AG20443 (cell line): ENCODE measurements at regions not wholly inside any gene's neighbourhood (a gene's known extent, or its start where the extent isn't known, plus 50 kb on each side); places are given as distances from the start of the nearest gene placed in this dataset.

Experiments used
- DNase-seq: peaks from one replicate; pipeline ENCODE4 v3.0.0; 2012; ENCODE audit warnings: low spot score, mixed read lengths

GRCh38 chr4:35965300-35965699 is 279.0 kb downstream of the ARAP2 start:
- DNase-seq = no peak

GRCh38 chr4:35966566-35966965 is 277.7 kb downstream of the ARAP2 start:
- DNase-seq = no peak

DNA sequence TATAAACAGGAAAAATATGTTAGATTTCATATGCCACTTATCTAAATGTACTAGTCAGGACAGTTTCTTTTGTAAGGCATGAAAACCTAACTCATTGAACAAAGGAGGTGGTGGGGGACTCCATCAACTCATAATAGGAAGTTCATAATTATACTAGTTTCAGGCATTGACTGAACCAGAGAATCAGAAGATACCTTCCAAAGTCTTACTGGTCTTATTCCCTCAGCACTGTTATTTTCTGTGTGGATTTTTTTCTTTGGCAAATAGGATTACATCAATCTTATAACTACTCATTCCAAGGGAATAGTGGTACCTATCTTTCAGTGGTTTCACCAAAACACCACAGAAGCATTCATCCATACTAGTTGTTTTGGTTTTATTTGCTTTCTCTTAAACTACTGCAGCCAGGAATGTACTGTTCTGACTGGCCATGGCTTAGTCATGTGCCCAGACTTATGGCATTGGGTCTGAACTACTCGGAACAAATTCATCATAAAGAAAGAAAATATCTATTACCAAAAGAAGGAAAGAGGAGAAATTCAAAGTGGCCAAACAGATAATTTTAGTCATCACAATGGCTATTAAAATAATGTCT is 273.9 kb downstream of the ARAP2 start:
- DNase-seq = no peak

DNA sequence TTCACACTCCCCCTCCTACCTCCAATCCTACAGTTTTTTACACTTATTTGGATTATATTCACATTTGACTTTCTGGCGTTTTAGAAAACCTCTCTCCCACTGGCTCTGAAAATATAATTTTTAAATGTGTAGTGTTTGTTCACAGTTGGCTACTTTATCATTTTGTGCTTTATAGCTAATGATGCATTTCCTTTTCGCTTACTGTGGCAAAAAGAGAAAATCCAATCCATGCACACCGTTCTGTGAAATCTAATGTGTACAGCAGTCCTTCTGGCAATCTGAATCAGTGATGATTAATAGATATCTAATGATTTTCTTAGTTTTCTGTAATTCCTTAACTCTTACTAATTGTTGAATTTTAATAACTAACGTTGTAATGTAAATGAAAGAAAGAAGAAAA is 271.5 kb downstream of the ARAP2 start:
- no peak for DNase-seq

GRCh38 chr4:35975617-35976355 is 268.5 kb downstream of the ARAP2 start:
- no peak for DNase-seq

- no peak for DNase-seq
These were observed 265.8 kb downstream of the ARAP2 start for GRCh38 chr4:35978551-35978950.

DNA sequence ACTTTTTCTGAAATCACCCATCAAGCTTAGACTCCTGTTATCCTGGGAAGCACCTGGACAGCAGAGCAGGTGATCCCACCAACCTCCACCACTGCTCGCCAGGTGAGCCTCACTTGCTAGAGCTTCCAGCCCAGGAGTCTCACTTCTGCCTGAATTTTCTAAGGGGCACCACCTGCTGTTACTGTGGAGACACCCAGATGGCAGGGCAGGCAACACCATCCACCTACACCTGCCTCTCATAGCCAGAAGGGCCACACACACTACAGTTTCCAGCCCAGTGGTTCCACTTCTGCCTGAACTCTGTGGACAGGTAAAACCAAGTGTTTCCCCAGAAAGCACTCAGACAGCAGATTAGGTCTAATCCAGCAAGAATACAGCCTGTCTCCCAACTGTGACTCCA is 262.0 kb downstream of the ARAP2 start:
- DNase-seq = no peak

- no peak for DNase-seq
These were observed 257.8 kb downstream of the ARAP2 start for GRCh38 chr4:35986537-35986936.

GRCh38 chr4:35993606-35994005 is 250.7 kb downstream of the ARAP2 start:
- no peak for DNase-seq

DNA sequence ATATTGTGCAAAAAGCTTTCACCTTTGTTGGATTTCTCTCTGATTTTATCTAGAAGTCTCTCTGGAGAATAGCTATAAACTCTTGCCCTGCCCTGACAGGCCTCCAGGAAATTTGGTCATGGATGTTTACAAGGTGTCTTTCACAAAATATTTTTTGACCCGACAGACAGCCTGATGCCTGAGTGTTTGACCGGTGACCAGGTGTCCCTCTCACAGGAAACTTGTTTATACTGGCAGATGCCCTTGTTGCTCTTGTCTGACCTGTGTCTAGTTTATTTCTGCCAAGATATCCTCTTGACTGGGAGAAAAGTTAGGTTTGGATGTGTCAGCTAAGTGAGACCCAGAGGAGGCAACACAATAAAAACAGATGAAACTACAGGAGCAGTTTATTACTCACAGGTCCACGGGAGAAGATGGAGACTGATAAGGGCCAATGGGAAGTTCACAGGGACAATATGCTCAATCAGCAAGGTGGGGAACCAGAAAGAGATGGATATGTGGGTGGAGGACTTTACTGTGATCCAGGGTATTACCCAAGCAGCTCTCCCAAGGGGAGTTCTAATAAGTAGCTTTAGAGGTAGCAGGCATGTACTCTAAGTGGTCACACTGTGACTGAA is 243.3 kb downstream of the ARAP2 start:
- DNase-seq = no peak

- DNase-seq = no peak
These were observed 241.3 kb downstream of the ARAP2 start for GRCh38 chr4:36003051-36003450.

DNA sequence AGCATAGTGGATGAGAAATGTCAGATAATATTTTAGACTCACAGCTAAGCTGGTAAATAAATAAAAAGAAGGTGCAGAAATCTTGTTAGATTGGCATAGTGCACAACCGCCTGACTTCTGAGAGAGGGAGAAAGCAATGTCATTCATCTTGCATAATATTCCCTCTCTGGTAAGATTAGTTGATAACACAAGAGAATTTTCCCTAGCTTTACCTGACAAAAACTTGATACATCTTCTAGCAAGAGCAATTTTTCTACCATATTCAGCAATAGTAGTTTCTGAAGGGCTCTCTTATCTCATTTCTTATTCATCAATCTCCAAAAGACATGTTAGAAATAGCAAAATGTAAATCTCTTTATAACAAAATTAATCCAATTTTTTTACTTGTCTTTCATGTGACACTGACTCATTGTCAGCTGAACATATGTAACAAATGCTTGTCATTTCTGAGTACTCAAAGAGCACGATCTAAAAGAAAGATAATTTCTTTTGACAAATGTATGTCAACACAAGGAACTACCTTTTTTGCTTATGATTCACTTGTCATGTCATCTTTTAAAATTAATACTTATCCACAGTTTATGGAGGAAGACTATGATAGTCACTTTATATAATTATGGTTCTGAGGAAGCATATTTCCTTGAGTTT is 240.0 kb downstream of the ARAP2 start:
- DNase-seq = no peak

GRCh38 chr4:36006226-36006625 is 238.1 kb downstream of the ARAP2 start:
- no peak for DNase-seq

DNA sequence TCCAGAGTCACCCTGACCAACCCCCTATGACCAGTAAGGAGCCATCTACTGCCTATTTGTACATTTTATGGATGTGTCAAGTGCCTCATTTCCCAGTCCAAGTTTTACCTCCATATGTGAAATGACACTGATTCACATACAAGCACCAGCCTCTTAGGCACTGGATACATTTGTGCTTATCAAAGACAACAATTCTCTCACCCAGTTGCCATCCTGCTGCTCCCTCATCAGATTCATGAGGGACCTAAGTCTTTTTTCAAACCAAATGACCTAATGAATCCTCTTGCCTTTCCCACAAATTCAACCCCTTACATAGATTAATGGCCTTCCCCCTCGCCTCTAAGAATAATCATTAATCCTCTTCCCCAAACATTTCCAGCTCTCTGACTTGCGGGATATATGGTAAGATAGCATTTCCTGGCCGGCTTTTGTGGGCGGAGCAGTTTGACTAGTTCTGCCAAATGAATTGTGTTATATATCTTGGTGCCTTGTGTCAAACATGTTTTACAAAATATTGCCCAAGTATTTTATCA is 233.9 kb downstream of the ARAP2 start:
- no peak for DNase-seq

DNA sequence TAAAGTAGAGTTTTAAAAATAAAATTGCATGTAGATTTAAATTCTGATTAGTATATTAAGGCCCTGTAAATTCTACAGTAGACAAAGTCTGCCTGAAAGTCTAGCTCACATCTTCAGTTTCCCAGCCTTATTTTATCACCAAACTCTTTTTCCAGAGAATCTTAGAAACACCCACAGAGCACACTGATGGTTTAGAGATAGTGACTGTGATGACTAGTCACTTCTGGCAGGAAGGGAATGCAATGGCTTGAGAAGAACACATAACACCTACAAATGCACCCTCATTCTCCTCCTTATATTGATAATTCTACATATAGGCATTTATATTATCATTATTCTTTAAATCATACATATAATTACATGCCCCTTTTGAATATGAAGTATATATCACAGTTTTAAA is 232.9 kb downstream of the ARAP2 start:
- no peak for DNase-seq

DNA sequence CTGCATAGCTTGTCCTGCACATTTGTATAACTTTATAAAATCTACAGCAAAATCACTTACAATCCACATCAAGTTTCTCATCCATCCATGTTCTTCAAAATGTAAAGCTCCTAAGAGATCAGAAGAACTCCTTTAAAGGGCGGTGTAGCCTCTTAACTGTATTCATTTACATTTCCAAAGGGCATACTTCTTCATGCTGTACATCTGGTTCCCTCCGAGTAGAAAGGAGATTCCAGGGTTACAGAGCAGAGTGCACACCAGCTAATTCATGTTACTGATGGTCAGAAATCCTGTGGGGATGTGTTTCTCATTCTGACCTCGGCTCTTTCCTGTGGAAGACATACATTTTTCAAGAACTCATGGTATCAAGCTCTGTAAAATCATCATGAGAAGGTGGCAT is 231.8 kb downstream of the ARAP2 start:
- DNase-seq = no peak

GRCh38 chr4:36013206-36013605 is 231.1 kb downstream of the ARAP2 start:
- DNase-seq = no peak
